CD14-positive monocyte (primary cell): ENCODE measurements at regions not wholly inside any gene's neighbourhood (a gene's known extent, or its start where the extent isn't known, plus 50 kb on each side); places are given as distances from the start of the nearest gene placed in this dataset.
"Not testable (repeated sequence)": the region's sequence is repeated elsewhere in the genome, so short reads cannot be mapped to it uniquely, and the experiment has no call there.

Experiments
- DNase-seq, 3 donors: peaks; one replicate each; pipeline ENCODE4 v3.0.0-alpha.2; 2011 to 2022
- H2AFZ ChIP-seq: 2 replicates; pipeline ENCODE4 v1.6.0; 2012; ENCODE audit warnings: mild to moderate bottlenecking, low read depth, low read length, inconsistent platforms; ENCODE audit not compliant: insufficient read depth, poor library complexity, severe bottlenecking
- H3K27ac ChIP-seq, 2 donors: 1 replicate in 1 of 2; 2 replicates in 1 of 2; pipeline ENCODE4 v1.5.1; 2012 to 2013; ENCODE audit warnings: low read length in 2 of 2, control low read depth in 1 of 2, inconsistent platforms in 1 of 2, low read depth in 1 of 2, mild to moderate bottlenecking in 1 of 2
- H3K27me3 ChIP-seq, 2 donors: one replicate each; pipeline versions ENCODE4 v1.6.0 to v1.6.1; 2011 to 2013; ENCODE audit warnings: low read length in 2 of 2; ENCODE audit not compliant: control insufficient read depth in 2 of 2, insufficient read depth in 2 of 2
- H3K36me3 ChIP-seq, 2 donors: replicated peaks in 1 of 2; 1 replicate in 1 of 2; 2 replicates in 1 of 2; pipeline versions ENCODE4 v1.5.1 to v1.6.1; 2012 to 2013; ENCODE audit warnings: low read length in 2 of 2, control low read depth in 1 of 2, inconsistent platforms in 1 of 2, mild to moderate bottlenecking in 1 of 2; ENCODE audit not compliant: insufficient read depth in 2 of 2, control insufficient read depth in 1 of 2
- H3K4me1 ChIP-seq, 2 donors: 1 replicate in 1 of 2; 2 replicates in 1 of 2; pipeline versions ENCODE4 v1.5.1 to v1.6.1; 2012 to 2013; ENCODE audit warnings: low read length in 2 of 2, control low read depth in 1 of 2, inconsistent platforms in 1 of 2, mild to moderate bottlenecking in 1 of 2, moderate library complexity in 1 of 2; ENCODE audit not compliant: insufficient read depth in 2 of 2, control insufficient read depth in 1 of 2
- H3K4me2 ChIP-seq: replicated peaks from 2 replicates; pipeline ENCODE3; 2012; ENCODE audit warnings: low read length, moderate library complexity, mild to moderate bottlenecking; ENCODE audit not compliant: poor library complexity, severe bottlenecking; ENCODE audit errors: extremely low read depth
- H3K4me3 ChIP-seq, 3 experiments: fragments of 200-600 bp in 1 of 3; sonication (generic) in 1 of 3; replicated peaks in 1 of 3; 1 replicate in 2 of 3; 2 replicates in 1 of 3; pipeline ENCODE4 v1.5.1; 2011 to 2013; ENCODE audit warnings: low read length in 3 of 3, mild to moderate bottlenecking in 3 of 3, control low read depth in 2 of 3, low read depth in 2 of 3, inconsistent platforms in 1 of 3, moderate library complexity in 1 of 3
- H3K79me2 ChIP-seq: 2 replicates; pipeline ENCODE4 v1.6.0; 2012; ENCODE audit warnings: mild to moderate bottlenecking, control low read depth, inconsistent platforms, low read length, moderate library complexity; ENCODE audit not compliant: insufficient read depth
- H3K9ac ChIP-seq: 2 replicates; pipeline ENCODE4 v1.6.0; 2017; ENCODE audit warnings: low read length, mild to moderate bottlenecking; ENCODE audit not compliant: insufficient read depth, poor library complexity, severe bottlenecking
- H3K9me3 ChIP-seq, 2 donors: replicated peaks in 1 of 2; 1 replicate in 1 of 2; 2 replicates in 1 of 2; pipeline versions ENCODE4 v1.5.1 to v1.6.1; 2012 to 2013; ENCODE audit warnings: low read length in 2 of 2, control low read depth in 1 of 2; ENCODE audit not compliant: control insufficient read depth in 1 of 2, insufficient read depth in 1 of 2
- H4K20me1 ChIP-seq: 2 replicates; pipeline ENCODE4 v1.6.0; 2012; ENCODE audit warnings: mild to moderate bottlenecking, low read length, control low read depth, moderate library complexity; ENCODE audit not compliant: insufficient read depth
- H3K27ac Mint-ChIP-seq, 7 donors: one replicate each; pipeline ENCODE4 v1.8.0; 2020; ENCODE audit warnings: mild to moderate bottlenecking in 7 of 7, mixed read lengths in 7 of 7, moderate library complexity in 6 of 7, inconsistent platforms in 2 of 7
- H3K27me3 Mint-ChIP-seq, 3 donors: one replicate each; pipeline ENCODE4 v1.8.0; 2021 to 2022; ENCODE audit warnings: low read depth in 3 of 3, mild to moderate bottlenecking in 3 of 3, mixed read lengths in 3 of 3, moderate library complexity in 3 of 3, inconsistent platforms in 1 of 3
- H3K36me3 Mint-ChIP-seq, 2 donors: one replicate each; pipeline ENCODE4 v1.8.0; 2020; ENCODE audit warnings: mixed read lengths in 2 of 2, inconsistent platforms in 1 of 2, mild to moderate bottlenecking in 1 of 2
- H3K4me1 Mint-ChIP-seq: one replicate; pipeline ENCODE4 v1.8.0; 2020; ENCODE audit warnings: mild to moderate bottlenecking, mixed read lengths
- H3K4me3 Mint-ChIP-seq, 2 donors: one replicate each; pipeline ENCODE4 v1.8.0; 2020; ENCODE audit warnings: mild to moderate bottlenecking in 2 of 2, mixed read lengths in 2 of 2, moderate library complexity in 1 of 2
- H3K9me3 Mint-ChIP-seq, 7 donors: one replicate each; pipeline ENCODE4 v1.8.0; 2020 to 2022; ENCODE audit warnings: mixed read lengths in 7 of 7, mild to moderate bottlenecking in 6 of 7, moderate library complexity in 6 of 7, inconsistent platforms in 2 of 7
- WGBS: methylation state at CpG from one replicate; pipeline ENCODE4 v1.1.5; 2013; ENCODE audit warnings: missing lambda C conversion rate; ENCODE audit not compliant: insufficient coverage; 5-methylcytosine and 5-hydroxymethylcytosine counted together
- intact Hi-C, 2 donors: fragments of 100-400 bp; cut with micrococcal nuclease; formaldehyde crosslinking; loops; one replicate each; pipeline versions ENCODE4 v1.15.0 to v1.15.1; 2023
- TF ChIP-seq, protein P1 (sequence below): fragments of 200-600 bp; IDR thresholded peaks from one replicate; pipeline ENCODE4 v1.8.0; 2022; ENCODE audit warnings: antibody characterized with exemption, mild to moderate bottlenecking

DNA sequence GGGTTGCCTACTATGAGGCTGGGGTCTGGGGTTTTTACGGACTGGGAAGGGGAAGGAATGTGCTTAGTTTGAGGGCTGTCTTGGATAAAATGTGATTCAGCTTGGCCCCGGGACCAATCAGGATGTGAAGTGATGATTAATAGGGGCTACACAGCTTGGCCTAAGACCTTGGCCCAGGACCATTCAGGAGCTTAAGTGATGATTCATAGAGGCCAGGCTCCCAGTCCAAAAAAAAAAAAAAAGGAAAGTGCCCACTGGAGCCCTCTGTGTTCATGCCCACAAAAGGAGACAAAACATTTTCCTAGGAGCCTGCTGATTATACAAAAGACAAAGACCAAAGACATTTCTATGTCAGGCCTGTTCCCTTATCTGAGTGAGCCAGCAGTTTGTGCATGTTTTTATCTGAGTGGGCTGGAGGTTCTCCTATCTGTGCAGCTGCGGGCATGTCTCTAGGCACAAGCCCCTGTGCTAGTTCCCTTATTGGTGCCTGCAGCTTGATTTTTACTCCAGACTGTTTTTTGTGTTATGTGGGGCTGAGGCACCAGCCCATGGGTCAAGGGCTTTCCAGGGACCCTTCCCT, 898.2 kb upstream of the GOT2 start:
- no peaks in the 10 kb centered on the region for H3K36me3 ChIP-seq
- Mint-ChIP-seq H3K4me3 (no peak overlapping the region), H3K9me3 (peaks cover 0 to 9% (median 3%) of the 10 kb centered on the region in 7 donors), H3K36me3 (no peaks in the 10 kb centered on the region), H3K4me1 (no peaks in the 10 kb centered on the region), H3K27me3 (no peaks in the 10 kb centered on the region), H3K27ac (no peak overlapping the region)
- no peak overlapping the region for H3K27ac ChIP-seq
- no peaks in the 10 kb centered on the region for H4K20me1 ChIP-seq
- no peak for DNase-seq
- no peaks in the 10 kb centered on the region for H3K79me2 ChIP-seq
- H3K9ac ChIP-seq, result no peak overlapping the region
- no peak overlapping the region for H2AFZ ChIP-seq
- H3K4me1 ChIP-seq, result no peaks in the 10 kb centered on the region
- H3K27me3 ChIP-seq, result no peaks in the 10 kb centered on the region
- no peak overlapping the region for H3K4me3 ChIP-seq
- 66% methylated on average over 3 of the region's 3 CpGs for WGBS
- no peak overlapping the region for H3K4me2 ChIP-seq
- TF ChIP-seq, protein P1, sequence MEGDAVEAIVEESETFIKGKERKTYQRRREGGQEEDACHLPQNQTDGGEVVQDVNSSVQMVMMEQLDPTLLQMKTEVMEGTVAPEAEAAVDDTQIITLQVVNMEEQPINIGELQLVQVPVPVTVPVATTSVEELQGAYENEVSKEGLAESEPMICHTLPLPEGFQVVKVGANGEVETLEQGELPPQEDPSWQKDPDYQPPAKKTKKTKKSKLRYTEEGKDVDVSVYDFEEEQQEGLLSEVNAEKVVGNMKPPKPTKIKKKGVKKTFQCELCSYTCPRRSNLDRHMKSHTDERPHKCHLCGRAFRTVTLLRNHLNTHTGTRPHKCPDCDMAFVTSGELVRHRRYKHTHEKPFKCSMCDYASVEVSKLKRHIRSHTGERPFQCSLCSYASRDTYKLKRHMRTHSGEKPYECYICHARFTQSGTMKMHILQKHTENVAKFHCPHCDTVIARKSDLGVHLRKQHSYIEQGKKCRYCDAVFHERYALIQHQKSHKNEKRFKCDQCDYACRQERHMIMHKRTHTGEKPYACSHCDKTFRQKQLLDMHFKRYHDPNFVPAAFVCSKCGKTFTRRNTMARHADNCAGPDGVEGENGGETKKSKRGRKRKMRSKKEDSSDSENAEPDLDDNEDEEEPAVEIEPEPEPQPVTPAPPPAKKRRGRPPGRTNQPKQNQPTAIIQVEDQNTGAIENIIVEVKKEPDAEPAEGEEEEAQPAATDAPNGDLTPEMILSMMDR, result no peak
- intact Hi-C loops, result no loop called here
- peaks cover 0 to 13% of the 10 kb centered on the region in 2 donors for H3K9me3 ChIP-seq

DNA sequence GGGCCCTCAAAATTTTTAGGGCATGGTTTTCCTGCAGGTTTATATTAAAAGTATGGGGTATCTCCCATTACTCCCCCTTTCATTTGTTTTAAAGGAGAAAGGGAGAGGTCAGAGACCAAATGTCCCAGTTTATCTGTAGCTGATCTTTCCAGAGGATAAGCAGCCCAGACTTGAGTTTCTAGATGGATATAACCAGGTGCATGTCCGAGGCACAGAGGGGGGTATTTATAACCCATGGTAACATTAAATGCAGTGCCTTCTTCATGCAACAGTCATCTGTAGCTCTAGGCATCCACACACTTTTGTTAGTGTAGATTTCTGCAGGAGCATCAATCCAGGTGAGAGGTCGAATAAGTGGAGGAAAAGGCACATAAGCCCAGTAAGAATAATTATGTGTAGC, 890.3 kb upstream of the GOT2 start:
- H3K27me3 ChIP-seq, H2AFZ ChIP-seq, H3K4me3 Mint-ChIP-seq, H3K4me2 ChIP-seq, H3K9me3 Mint-ChIP-seq, intact Hi-C loops, H3K9me3 ChIP-seq, DNase-seq, H3K9ac ChIP-seq, H3K36me3 Mint-ChIP-seq, H3K36me3 ChIP-seq, H3K4me3 ChIP-seq, H3K27me3 Mint-ChIP-seq, H4K20me1 ChIP-seq, H3K27ac ChIP-seq, H3K4me1 Mint-ChIP-seq, H3K4me1 ChIP-seq, H3K27ac Mint-ChIP-seq, H3K79me2 ChIP-seq: not testable (repeated sequence)
- no CpG with 5 or more reads among the region's 2 CpGs for WGBS
